ENCODE measurements at regions not wholly inside any gene's neighbourhood (a gene's known extent, or its start where the extent isn't known, plus 50 kb on each side); places are given as distances from the start of the nearest gene placed in this dataset.

GRCh38 chr10:91009121-91009520 lies 88.2 kb upstream of the ANKRD1 start:
- peaks cover 14 to 21% of the 10 kb centered on the region in 2 donors for H3K27me3 Mint-ChIP-seq
- ATAC-seq (replicated peaks), result no peak
- H3K4me1 Mint-ChIP-seq (ENCODE audit: low read depth in 2 of 2), result peaks cover 11 to 14% of the 10 kb centered on the region in 2 donors
- no peaks in the 10 kb centered on the region for H3K36me3 Mint-ChIP-seq (ENCODE audit: insufficient read depth)
- no peaks in the 10 kb centered on the region for H3K9me3 Mint-ChIP-seq
- H3K4me3 Mint-ChIP-seq, result no peak overlapping the region
- no peak for DNase-seq
- no peak overlapping the region for H3K27ac Mint-ChIP-seq

GRCh38 chr10:91010952-91011351 lies 90.1 kb upstream of the ANKRD1 start:
- ATAC-seq (replicated peaks) (no peak), DNase-seq (no peak)
- Mint-ChIP-seq H3K4me1 (ENCODE audit: low read depth in 2 of 2) (peaks cover 11 to 14% of the 10 kb centered on the region in 2 donors), H3K27ac (no peak overlapping the region), H3K4me3 (no peak overlapping the region), H3K27me3 (peaks cover 18 to 24% of the 10 kb centered on the region in 2 donors), H3K36me3 (ENCODE audit: insufficient read depth) (no peaks in the 10 kb centered on the region), H3K9me3 (no peaks in the 10 kb centered on the region)

DNA sequence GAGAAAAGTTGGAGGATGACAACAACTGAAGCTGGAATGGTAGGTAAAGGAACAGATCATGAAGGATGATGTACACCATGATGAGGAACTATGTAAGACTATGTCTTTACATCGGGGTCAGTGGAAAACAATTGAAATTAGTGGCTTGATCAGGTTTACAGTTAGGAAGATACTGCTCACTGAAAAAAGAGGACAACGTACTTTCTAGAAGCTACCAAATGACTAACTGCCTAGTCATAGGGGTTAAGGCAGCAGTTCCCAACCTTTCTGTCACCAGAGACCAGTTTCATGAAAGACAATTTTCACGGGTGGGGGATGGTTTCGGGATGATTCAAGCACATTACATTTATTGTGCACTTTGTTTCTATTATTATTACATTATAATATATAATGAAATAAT lies 91.6 kb upstream of the ANKRD1 start:
- Mint-ChIP-seq H3K36me3 (ENCODE audit: insufficient read depth) (no peaks in the 10 kb centered on the region), H3K27ac (no peak overlapping the region), H3K4me3 (no peak overlapping the region), H3K9me3 (no peaks in the 10 kb centered on the region), H3K4me1 (ENCODE audit: low read depth in 2 of 2) (peaks cover 0 to 7% of the 10 kb centered on the region in 2 donors), H3K27me3 (peaks cover 18 to 24% of the 10 kb centered on the region in 2 donors)
- ATAC-seq (replicated peaks) (no peak), DNase-seq (no peak)

- Mint-ChIP-seq H3K27ac (no peak overlapping the region), H3K27me3 (peaks cover 18 to 31% of the 10 kb centered on the region in 2 donors)
- ATAC-seq (replicated peaks), result no peak
Measured at GRCh38 chr10:91013985-91014384, 93.1 kb upstream of the ANKRD1 start.

GRCh38 chr10:91017198-91017597 lies 96.3 kb upstream of the ANKRD1 start:
- ATAC-seq (replicated peaks), result no peak
- Mint-ChIP-seq H3K36me3 (ENCODE audit: insufficient read depth) (no peaks in the 10 kb centered on the region), H3K27ac (no peak overlapping the region)

More at GRCh38 chr10:91013985-91014384, 93.1 kb upstream of the ANKRD1 start:
- DNase-seq, result no peak
- Mint-ChIP-seq H3K4me1 (ENCODE audit: low read depth in 2 of 2) (peaks cover 0 to 4% of the 10 kb centered on the region in 2 donors), H3K4me3 (no peak overlapping the region), H3K9me3 (no peaks in the 10 kb centered on the region), H3K36me3 (ENCODE audit: insufficient read depth) (no peaks in the 10 kb centered on the region)

GRCh38 chr10:91021901-91022300 lies 101.0 kb upstream of the ANKRD1 start:
- Mint-ChIP-seq H3K27ac (no peak overlapping the region), H3K9me3 (no peaks in the 10 kb centered on the region), H3K27me3 (peaks cover 36 to 38% of the 10 kb centered on the region in 2 donors), H3K4me3 (no peak overlapping the region), H3K4me1 (ENCODE audit: low read depth in 2 of 2) (no peaks in the 10 kb centered on the region), H3K36me3 (ENCODE audit: insufficient read depth) (no peaks in the 10 kb centered on the region)
- ATAC-seq (replicated peaks) (no peak), DNase-seq (no peak)

More at GRCh38 chr10:91017198-91017597, 96.3 kb upstream of the ANKRD1 start:
- H3K9me3 Mint-ChIP-seq, result no peaks in the 10 kb centered on the region
- H3K4me1 Mint-ChIP-seq (ENCODE audit: low read depth in 2 of 2), result no peaks in the 10 kb centered on the region
- no peak for DNase-seq
- no peak overlapping the region for H3K4me3 Mint-ChIP-seq
- H3K27me3 Mint-ChIP-seq, result peaks cover 21 to 28% of the 10 kb centered on the region in 2 donors

DNA sequence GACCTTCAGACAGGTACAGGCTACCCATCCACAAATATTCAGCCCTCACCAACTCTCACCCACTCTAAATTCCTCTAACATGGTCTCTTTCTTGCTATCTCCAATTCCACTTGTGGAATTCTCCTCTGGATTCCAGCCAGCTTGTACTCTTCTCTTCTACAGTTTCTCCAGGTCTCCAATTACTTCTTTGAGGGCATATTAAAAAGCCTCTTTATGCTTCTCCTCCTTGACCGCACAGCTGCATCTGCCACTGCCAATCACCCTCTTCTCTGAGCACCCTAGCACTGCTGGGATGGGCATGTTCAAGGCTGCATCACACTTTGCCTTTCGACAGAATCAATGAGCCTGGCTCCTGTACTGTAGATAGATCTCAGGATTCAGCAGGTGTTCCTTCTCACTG lies 101.5 kb upstream of the ANKRD1 start:
- H3K36me3 Mint-ChIP-seq (ENCODE audit: insufficient read depth), result no peaks in the 10 kb centered on the region
- H3K4me3 Mint-ChIP-seq, result no peak overlapping the region
- no peaks in the 10 kb centered on the region for H3K9me3 Mint-ChIP-seq
- ATAC-seq (replicated peaks) (no peak), DNase-seq (no peak)
- H3K27ac Mint-ChIP-seq, result no peak overlapping the region
- H3K4me1 Mint-ChIP-seq (ENCODE audit: low read depth in 2 of 2), result no peaks in the 10 kb centered on the region
- peaks cover 37 to 41% of the 10 kb centered on the region in 2 donors for H3K27me3 Mint-ChIP-seq

DNA sequence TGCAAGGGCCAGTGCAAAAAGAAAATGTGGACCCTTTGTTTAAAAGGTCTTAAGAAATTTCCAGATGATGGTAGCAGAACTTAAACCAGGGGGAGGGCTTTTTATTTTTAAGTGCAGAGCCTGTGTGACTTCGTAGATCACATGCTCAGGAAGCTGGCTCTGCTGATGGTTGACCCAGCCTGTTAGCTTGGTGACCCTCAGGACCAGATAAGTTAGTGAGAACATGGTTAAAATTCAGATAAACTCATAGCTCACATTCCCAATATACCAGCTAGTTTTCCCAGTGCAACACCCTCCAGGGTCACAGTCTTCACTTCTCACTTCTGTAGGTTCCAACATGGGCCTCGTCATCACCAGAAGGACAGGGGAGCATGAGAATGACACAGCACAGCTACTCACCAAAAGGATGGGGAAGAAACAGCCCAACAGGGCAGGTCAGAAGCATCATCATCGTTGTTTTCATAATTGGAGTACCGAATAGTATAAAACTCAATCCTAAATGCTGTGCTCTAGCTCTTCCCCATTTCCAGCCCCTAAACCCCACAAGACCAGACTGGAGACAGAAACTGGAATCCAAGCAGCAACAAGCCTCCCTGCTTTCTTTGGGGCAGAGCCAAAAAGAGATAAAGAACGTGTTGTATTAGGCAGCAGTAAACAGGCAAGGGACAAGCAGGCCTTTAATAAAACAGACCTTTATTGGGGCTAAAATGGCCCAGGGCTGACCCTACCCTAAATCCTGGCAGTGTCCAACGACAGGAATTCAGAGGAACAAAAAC lies 102.2 kb upstream of the ANKRD1 start:
- Mint-ChIP-seq H3K4me1 (ENCODE audit: low read depth in 2 of 2) (no peaks in the 10 kb centered on the region), H3K27ac (no peak overlapping the region), H3K9me3 (no peaks in the 10 kb centered on the region), H3K4me3 (no peak overlapping the region), H3K36me3 (ENCODE audit: insufficient read depth) (no peaks in the 10 kb centered on the region), H3K27me3 (peaks cover 37 to 39% of the 10 kb centered on the region in 2 donors)
- no peak for ATAC-seq (replicated peaks)
- no peak for DNase-seq

- Mint-ChIP-seq H3K9me3 (no peaks in the 10 kb centered on the region), H3K36me3 (ENCODE audit: insufficient read depth) (no peaks in the 10 kb centered on the region), H3K4me1 (ENCODE audit: low read depth in 2 of 2) (no peaks in the 10 kb centered on the region), H3K27ac (no peak overlapping the region), H3K27me3 (peaks cover 34 to 37% of the 10 kb centered on the region in 2 donors), H3K4me3 (no peak overlapping the region)
- ATAC-seq (replicated peaks), result no peak
- no peak for DNase-seq
Measured at GRCh38 chr10:91023700-91024398, 103.0 kb upstream of the ANKRD1 start.

- H3K4me1 Mint-ChIP-seq (ENCODE audit: low read depth in 2 of 2), result no peaks in the 10 kb centered on the region
- no peaks in the 10 kb centered on the region for H3K9me3 Mint-ChIP-seq
- no peak overlapping the region for H3K27ac Mint-ChIP-seq
- H3K4me3 Mint-ChIP-seq, result no peak overlapping the region
- H3K36me3 Mint-ChIP-seq (ENCODE audit: insufficient read depth), result no peaks in the 10 kb centered on the region
- peaks cover 34 to 37% of the 10 kb centered on the region in 2 donors for H3K27me3 Mint-ChIP-seq
- ATAC-seq (replicated peaks), result no peak
- DNase-seq, result no peak
Measured at GRCh38 chr10:91024541-91024940, 103.7 kb upstream of the ANKRD1 start.

GRCh38 chr10:91032611-91033206 lies 111.8 kb upstream of the ANKRD1 start:
- H3K4me3 Mint-ChIP-seq, result no peak overlapping the region
- DNase-seq (no peak), ATAC-seq (replicated peaks) (no peak)
- peak overlapping the region in 1 of 2 donors; percentile 82 for H3K27ac Mint-ChIP-seq
- H3K27me3 Mint-ChIP-seq, result no peaks in the 10 kb centered on the region
- peaks cover 3 to 7% of the 10 kb centered on the region in 2 donors for H3K9me3 Mint-ChIP-seq
- peaks cover 19 to 20% of the 10 kb centered on the region in 2 donors for H3K4me1 Mint-ChIP-seq (ENCODE audit: low read depth in 2 of 2)
- H3K36me3 Mint-ChIP-seq (ENCODE audit: insufficient read depth), result no peaks in the 10 kb centered on the region

DNA sequence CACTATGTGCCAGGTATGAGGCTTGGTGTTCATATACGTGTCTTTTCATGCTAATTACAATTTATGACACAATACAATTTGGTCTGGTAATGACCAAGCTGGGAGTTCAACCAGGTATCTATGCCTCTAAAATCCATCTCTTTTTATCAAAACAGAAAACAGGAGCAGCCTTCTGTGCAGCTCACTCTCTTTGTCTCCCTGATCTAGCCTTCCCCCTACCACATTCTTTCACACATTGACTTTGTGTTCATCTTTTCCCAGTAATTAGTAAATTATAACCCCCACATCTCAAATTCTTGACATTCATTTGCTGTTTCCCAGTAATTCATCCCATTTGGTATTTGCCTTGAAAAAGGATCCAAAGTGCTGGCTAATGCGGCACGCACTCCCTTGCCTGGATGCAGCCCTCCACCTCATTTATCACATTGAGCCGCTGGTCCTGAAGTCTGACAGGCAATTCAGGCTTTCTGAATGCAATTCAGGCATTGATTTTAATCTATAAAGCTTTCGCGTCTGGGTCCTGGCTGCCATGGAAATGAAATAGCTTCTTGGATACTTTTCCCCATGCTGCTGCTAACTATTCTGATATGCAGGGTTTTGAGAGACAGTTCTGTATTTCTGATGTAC lies 112.5 kb upstream of the ANKRD1 start:
- ATAC-seq (replicated peaks), result no peak
- peak overlapping the region; percentile 82 to 85 for H3K27ac Mint-ChIP-seq
- H3K36me3 Mint-ChIP-seq (ENCODE audit: insufficient read depth), result no peaks in the 10 kb centered on the region
- H3K4me3 Mint-ChIP-seq, result peak overlapping the region in 1 of 2 donors; percentile 48
- no peak for DNase-seq
- H3K9me3 Mint-ChIP-seq, result peaks cover 3 to 7% of the 10 kb centered on the region in 2 donors
- H3K4me1 Mint-ChIP-seq (ENCODE audit: low read depth in 2 of 2), result peaks cover 19 to 20% of the 10 kb centered on the region in 2 donors
- no peaks in the 10 kb centered on the region for H3K27me3 Mint-ChIP-seq

DNA sequence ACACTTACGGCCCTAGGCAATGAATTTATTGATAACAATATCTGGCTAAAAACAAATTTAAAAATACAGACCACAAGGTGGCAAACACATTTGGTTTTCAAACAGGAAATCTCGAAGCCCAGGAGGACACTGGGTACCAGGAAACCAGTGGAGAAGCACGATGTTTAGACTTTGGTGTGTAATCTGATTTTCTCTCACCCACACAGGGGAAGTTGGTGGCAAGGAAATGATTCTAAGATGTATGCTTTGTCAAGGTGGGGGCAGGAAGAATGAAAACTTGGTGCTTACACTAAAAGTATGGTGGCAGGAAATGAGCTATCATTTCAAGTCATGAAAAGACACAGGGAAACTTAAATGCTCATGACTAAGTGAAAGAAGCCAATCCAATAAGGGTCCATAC lies 113.2 kb upstream of the ANKRD1 start:
- peak; percentile 99 for ATAC-seq (replicated peaks)
- Mint-ChIP-seq H3K9me3 (peaks cover 3 to 7% of the 10 kb centered on the region in 2 donors), H3K4me3 (peak overlapping the region; percentile 48 to 53), H3K27ac (peak overlapping the region; percentile 82 to 85), H3K36me3 (ENCODE audit: insufficient read depth) (no peaks in the 10 kb centered on the region), H3K27me3 (no peaks in the 10 kb centered on the region), H3K4me1 (ENCODE audit: low read depth in 2 of 2) (peaks cover 19 to 20% of the 10 kb centered on the region in 2 donors)
- peak; percentile 23 to 34 (median 31) for DNase-seq
